HCT116 (cell line): ENCODE measurements at regions not wholly inside any gene's neighbourhood (a gene's known extent, or its start where the extent isn't known, plus 50 kb on each side); places are given as distances from the start of the nearest gene placed in this dataset.
"Not testable (repeated sequence)": the region's sequence is repeated elsewhere in the genome, so short reads cannot be mapped to it uniquely, and the experiment has no call there.

Source experiments
- ATAC-seq: fragments of 200-7000 bp; cut with Tn5 transposase; 2 replicates; pipeline ENCODE4 v1.9.1; 2020; ENCODE audit warnings: mild to moderate bottlenecking, moderate library complexity
- BruUV-seq: library from RNA; stranded (reverse); fragments of 400-500 nt; replicated peaks from 2 replicates; lab custom pipeline; 2021; lab: Mats Ljungman, UMichigan
- CTCF ChIA-PET: fragments of 300-600 bp; sonication (Branson Sonifier 250); formaldehyde crosslinking; loops from one replicate; lab custom pipeline; 2021; ENCODE audit warnings: antibody characterized with exemption; lab: Charles Lee
- POLR2A ChIA-PET: fragments of 300-600, 350-600 bp; sonication (Branson Sonifier 250); formaldehyde crosslinking; loops from one replicate; lab custom pipeline; 2021; ENCODE audit warnings: antibody characterized with exemption; lab: Charles Lee
- RAD21 ChIA-PET, 2 experiments: fragments of 300-600 bp; sonication (Branson Sonifier 250); formaldehyde crosslinking; loops; one replicate each; lab custom pipeline; 2023; ENCODE audit warnings: low total read pairs in 2 of 2; ENCODE audit not compliant: uncharacterized antibody in 2 of 2, unreplicated experiment in 2 of 2, low non-redundant PET in 1 of 2; lab: Charles Lee
- DNase-seq: peaks from one replicate; pipeline ENCODE4 v3.0.0-alpha.2; 2010; ENCODE audit warnings: low read depth, low spot score
- H2AFZ ChIP-seq: fragments of 200-600 bp; shearing (Covaris generic), sonication (generic); 2 replicates; pipeline ENCODE4 v1.6.1; 2017; ENCODE audit warnings: low read depth, mixed run types, mixed read lengths, antibody characterized with exemption, low read length; ENCODE audit not compliant: poor library complexity, severe bottlenecking
- H3K27ac ChIP-seq: 2 replicates; pipeline ENCODE4 v1.5.1; 2012; ENCODE audit warnings: low read depth, low read length
- H3K27me3 ChIP-seq: fragments of 200-600 bp; sonication (generic); 2 replicates; pipeline ENCODE4 v1.6.1; 2016; ENCODE audit warnings: mixed run types, low read length, mixed read lengths; ENCODE audit not compliant: insufficient read depth
- H3K36me3 ChIP-seq, 2 experiments: fragments of 200-500 bp in 1 of 2; fragments of 200-600 bp in 1 of 2; sonication (Bioruptor generic) in 1 of 2; sonication (generic) in 1 of 2; 2 replicates each; pipeline versions ENCODE4 v1.5.1 to v1.6.1; 2014 to 2016; ENCODE audit warnings: low read length in 2 of 2, inconsistent platforms in 1 of 2, mixed read lengths in 1 of 2, mixed run types in 1 of 2; ENCODE audit not compliant: insufficient read depth in 2 of 2, control insufficient read depth in 1 of 2
- H3K4me1 ChIP-seq, 2 experiments: fragments of 200-600 bp in 1 of 2; sonication (generic) in 1 of 2; 2 replicates each; pipeline versions ENCODE4 v1.5.1 to v1.6.1; 2012 to 2017; ENCODE audit warnings: low read length in 2 of 2, inconsistent platforms in 1 of 2, mild to moderate bottlenecking in 1 of 2, mixed read lengths in 1 of 2, mixed run types in 1 of 2, moderate library complexity in 1 of 2; ENCODE audit not compliant: insufficient read depth in 2 of 2, control insufficient read depth in 1 of 2
- H3K4me2 ChIP-seq: fragments of 200-600 bp; sonication (generic); 2 replicates; pipeline ENCODE4 v1.6.1; 2017; ENCODE audit warnings: mixed run types, low read length, mixed read lengths
- H3K4me3 ChIP-seq, 2 experiments: fragments of 200-600 bp in 1 of 2; sonication (generic) in 1 of 2; replicated peaks in 1 of 2; 2 replicates each; pipeline ENCODE4 v1.5.1; 2011 to 2016; ENCODE audit warnings: low read length in 2 of 2, control low read depth in 1 of 2, low read depth in 1 of 2, mild to moderate bottlenecking in 1 of 2, mixed read lengths in 1 of 2, mixed run types in 1 of 2
- H3K79me2 ChIP-seq: fragments of 200-600 bp; sonication (generic); 2 replicates; pipeline ENCODE4 v1.6.1; 2017; ENCODE audit warnings: mild to moderate bottlenecking, mixed run types, low read length, moderate library complexity, mixed read lengths; ENCODE audit not compliant: insufficient read depth
- H3K9ac ChIP-seq: fragments of 200-600 bp; sonication (generic); 2 replicates; pipeline ENCODE4 v1.6.1; 2016; ENCODE audit warnings: low read length, mixed read lengths
- H3K9me2 ChIP-seq: fragments of 200-600 bp; sonication (generic), shearing (Covaris generic); 2 replicates; pipeline ENCODE4 v1.6.1; 2017; ENCODE audit warnings: mixed run types, mild to moderate bottlenecking, moderate library complexity; ENCODE audit not compliant: insufficient read depth
- H3K9me3 ChIP-seq, 2 experiments: fragments of 200-500 bp in 1 of 2; fragments of 200-600 bp in 1 of 2; sonication (Bioruptor generic) in 1 of 2; sonication (generic) in 1 of 2; 2 replicates each; pipeline ENCODE4 v1.6.1; 2014 to 2017; ENCODE audit warnings: low read length in 2 of 2, mixed read lengths in 2 of 2, inconsistent platforms in 1 of 2, low read depth in 1 of 2, mild to moderate bottlenecking in 1 of 2, mixed run types in 1 of 2, moderate library complexity in 1 of 2; ENCODE audit not compliant: control insufficient read depth in 1 of 2, insufficient read depth in 1 of 2
- H4K20me1 ChIP-seq: fragments of 200-600 bp; sonication (generic), shearing (Covaris generic); 2 replicates; pipeline ENCODE4 v1.6.1; 2017; ENCODE audit warnings: mixed run types, mild to moderate bottlenecking, moderate library complexity; ENCODE audit not compliant: insufficient read depth
- ATF3 ChIP-seq: IDR thresholded peaks from 2 replicates; pipeline ENCODE4 v1.6.1; 2012
- CBX3 ChIP-seq: IDR thresholded peaks from 2 replicates; pipeline ENCODE4 v1.6.1; 2012; ENCODE audit warnings: low read depth
- CEBPB ChIP-seq: IDR thresholded peaks from 2 replicates; pipeline ENCODE4 v1.6.1; 2012; ENCODE audit warnings: low read depth
- ELF1 ChIP-seq: IDR thresholded peaks from 2 replicates; pipeline ENCODE4 v1.6.1; 2012; ENCODE audit warnings: low read depth, borderline replicate concordance
- EZH2 ChIP-seq: fragments of 200-600 bp; sonication (generic); IDR thresholded peaks from 2 replicates; pipeline ENCODE4 v1.6.1; 2017; ENCODE audit warnings: antibody characterized with exemption, mixed run types
- EZH2phosphoT487 ChIP-seq: fragments of 200-600 bp; IDR thresholded peaks from 2 replicates; pipeline ENCODE4 v1.6.1; 2018; ENCODE audit warnings: antibody characterized with exemption, borderline replicate concordance
- FOSL1 ChIP-seq: IDR thresholded peaks from 2 replicates; pipeline ENCODE4 v1.6.1; 2012; ENCODE audit warnings: low read depth
- JUND ChIP-seq: IDR thresholded peaks from 2 replicates; pipeline ENCODE4 v1.6.1; 2012
- POLR2A ChIP-seq: IDR thresholded peaks from 2 replicates; pipeline ENCODE4 v1.7.0; 2011; ENCODE audit warnings: borderline replicate concordance; ENCODE audit not compliant: insufficient read depth, insufficient read length; ENCODE audit errors: extremely low read depth
- POLR2AphosphoS5 ChIP-seq: IDR thresholded peaks from 2 replicates; pipeline ENCODE4 v1.6.1; 2011; ENCODE audit warnings: mild to moderate bottlenecking, low read depth, low read length, moderate library complexity
- RAD21 ChIP-seq: IDR thresholded peaks from 2 replicates; pipeline ENCODE4 v1.6.1; 2012; ENCODE audit warnings: low read depth, mild to moderate bottlenecking
- SIN3A ChIP-seq: IDR thresholded peaks from 2 replicates; pipeline ENCODE4 v1.6.1; 2012; ENCODE audit warnings: low read depth
- SP1 ChIP-seq: IDR thresholded peaks from 2 replicates; pipeline ENCODE4 v1.6.1; 2012; ENCODE audit warnings: low read depth
- SRF ChIP-seq: IDR thresholded peaks from 2 replicates; pipeline ENCODE4 v1.6.1; 2012; ENCODE audit warnings: low read depth
- YY1 ChIP-seq: IDR thresholded peaks from 2 replicates; pipeline ENCODE4 v1.6.1; 2011; ENCODE audit warnings: low read length, low read depth, moderate library complexity, mild to moderate bottlenecking; ENCODE audit not compliant: insufficient replicate concordance; ENCODE audit errors: extremely low read depth
- ZBTB33 ChIP-seq: IDR thresholded peaks from 2 replicates; pipeline ENCODE4 v1.6.1; 2011; ENCODE audit warnings: mild to moderate bottlenecking, low read length, moderate library complexity; ENCODE audit not compliant: insufficient replicate concordance; ENCODE audit errors: extremely low read depth
- ZFX ChIP-seq: fragments of 450-650 bp; IDR thresholded peaks from 2 replicates; pipeline ENCODE4 v1.6.1; 2017
- ZNF274 ChIP-seq: fragments of 200-500 bp; sonication (Bioruptor generic); IDR thresholded peaks from 2 replicates; pipeline ENCODE4 v1.6.1; 2014; ENCODE audit warnings: mild to moderate bottlenecking, low read depth, low read length, inconsistent platforms
- intact Hi-C: fragments of 100-400 bp; cut with micrococcal nuclease; formaldehyde crosslinking; loops from 2 replicates; pipeline ENCODE4 v1.10.0; 2022
- TF ChIP-seq, protein P1 (sequence below), 3 experiments: fragments of 200-600 bp in 1 of 3; sonication (generic) in 1 of 3; IDR thresholded peaks in 2 of 3; conservative IDR thresholded peaks in 1 of 3; 2 replicates each; pipeline ENCODE4 v1.5.1; 2012 to 2017; ENCODE audit warnings: low read depth in 2 of 3, low read length in 2 of 3, antibody characterized with exemption in 1 of 3, borderline replicate concordance in 1 of 3, control low read depth in 1 of 3, mild to moderate bottlenecking in 1 of 3, mixed read lengths in 1 of 3, mixed run types in 1 of 3, moderate library complexity in 1 of 3; ENCODE audit not compliant: insufficient read depth in 1 of 3
- TF ChIP-seq, protein P2 (sequence below): IDR thresholded peaks from 2 replicates; pipeline ENCODE4 v1.6.1; 2012

DNA sequence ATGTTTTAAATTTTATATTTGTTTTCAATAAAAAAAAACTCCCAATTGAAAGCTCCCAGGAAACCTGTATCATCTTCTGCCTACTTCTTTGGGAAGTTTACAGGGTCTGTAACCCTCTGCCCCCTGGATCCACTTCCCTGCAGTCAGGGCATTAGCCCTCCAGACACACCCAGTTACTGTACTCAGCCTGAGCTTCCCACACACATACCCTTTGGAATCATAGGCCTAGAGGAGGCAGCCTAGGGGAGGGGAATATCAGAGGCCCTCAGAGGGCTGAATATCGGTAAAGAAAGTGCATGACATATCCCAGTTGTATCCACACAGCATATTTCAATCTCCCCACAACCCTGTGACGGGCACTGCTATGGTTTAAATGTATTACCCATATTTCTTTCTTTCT, 56.2 kb upstream of the TFPI start:
- H3K9me2 ChIP-seq, ATAC-seq, CTCF ChIA-PET, intact Hi-C loops, H3K4me2 ChIP-seq, H2AFZ ChIP-seq, H3K9ac ChIP-seq, H3K27ac ChIP-seq, H3K36me3 ChIP-seq, H3K9me3 ChIP-seq, H3K4me3 ChIP-seq, POLR2A ChIA-PET, H3K79me2 ChIP-seq, BruUV-seq, H3K4me1 ChIP-seq, H3K27me3 ChIP-seq, H4K20me1 ChIP-seq, DNase-seq, RAD21 ChIA-PET: not testable (repeated sequence)

DNA sequence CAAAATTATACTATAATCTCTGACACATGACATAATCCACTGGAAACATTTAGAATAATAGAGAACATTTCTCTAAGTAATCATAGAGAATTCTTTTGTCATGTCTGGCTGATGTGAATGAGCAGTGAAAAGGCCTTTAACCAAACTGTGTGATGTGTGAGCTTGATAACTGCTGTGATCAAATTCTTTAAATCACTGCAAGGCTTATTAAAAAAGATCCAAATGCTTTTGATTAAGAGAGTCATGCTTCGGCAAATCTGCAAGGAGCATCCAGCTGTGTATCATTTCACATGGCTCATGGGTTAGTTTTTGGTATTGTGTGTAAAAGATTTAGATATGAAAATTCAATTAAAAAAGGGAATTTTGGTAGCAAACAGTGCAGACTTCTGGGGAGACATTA, 58.6 kb upstream of the TFPI start:
- Histone ChIP-seq H4K20me1 (no peaks in the 10 kb centered on the region), H3K4me3 (no peak overlapping the region), H3K27ac (no peak overlapping the region), H3K79me2 (no peaks in the 10 kb centered on the region), H3K9me3 (no peaks in the 10 kb centered on the region), H3K4me2 (no peak overlapping the region), H3K9me2 (no peaks in the 10 kb centered on the region), H3K9ac (no peak overlapping the region), H3K27me3 (no peaks in the 10 kb centered on the region), H2AFZ (no peak overlapping the region), H3K4me1 (no peaks in the 10 kb centered on the region), H3K36me3 (no peaks in the 10 kb centered on the region)
- no peak for ATAC-seq
- ChIA-PET POLR2A (no interaction called here), CTCF (interaction anchor here (0.5 kb wide), 1 partner anchor 14 kb away, joined by 3 read pairs; no protein-coding TSS in a partner anchor), RAD21 (no interaction called here)
- intact Hi-C loops, result no loop called here
- no peak for TF ChIP-seq SRF
- TF ChIP-seq ZNF274, result no peak
- TF ChIP-seq JUND, result no peak
- no peak for TF ChIP-seq CEBPB
- no peak for TF ChIP-seq EZH2
- TF ChIP-seq CBX3, result no peak
- no peak for TF ChIP-seq RAD21
- TF ChIP-seq ZBTB33, result no peak
- TF ChIP-seq FOSL1, result no peak
- no peak for TF ChIP-seq POLR2A
- TF ChIP-seq ATF3, result no peak
- no peak for TF ChIP-seq SP1
- TF ChIP-seq ELF1, result no peak
- no peak for TF ChIP-seq EZH2phosphoT487
- no peak for TF ChIP-seq ZFX
- no peak for TF ChIP-seq YY1
- TF ChIP-seq, protein P1, sequence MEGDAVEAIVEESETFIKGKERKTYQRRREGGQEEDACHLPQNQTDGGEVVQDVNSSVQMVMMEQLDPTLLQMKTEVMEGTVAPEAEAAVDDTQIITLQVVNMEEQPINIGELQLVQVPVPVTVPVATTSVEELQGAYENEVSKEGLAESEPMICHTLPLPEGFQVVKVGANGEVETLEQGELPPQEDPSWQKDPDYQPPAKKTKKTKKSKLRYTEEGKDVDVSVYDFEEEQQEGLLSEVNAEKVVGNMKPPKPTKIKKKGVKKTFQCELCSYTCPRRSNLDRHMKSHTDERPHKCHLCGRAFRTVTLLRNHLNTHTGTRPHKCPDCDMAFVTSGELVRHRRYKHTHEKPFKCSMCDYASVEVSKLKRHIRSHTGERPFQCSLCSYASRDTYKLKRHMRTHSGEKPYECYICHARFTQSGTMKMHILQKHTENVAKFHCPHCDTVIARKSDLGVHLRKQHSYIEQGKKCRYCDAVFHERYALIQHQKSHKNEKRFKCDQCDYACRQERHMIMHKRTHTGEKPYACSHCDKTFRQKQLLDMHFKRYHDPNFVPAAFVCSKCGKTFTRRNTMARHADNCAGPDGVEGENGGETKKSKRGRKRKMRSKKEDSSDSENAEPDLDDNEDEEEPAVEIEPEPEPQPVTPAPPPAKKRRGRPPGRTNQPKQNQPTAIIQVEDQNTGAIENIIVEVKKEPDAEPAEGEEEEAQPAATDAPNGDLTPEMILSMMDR (IDR thresholded peaks at IDR 0.05 in 2 of 3, conservative IDR thresholded peaks at IDR 0.05 in 1 of 3; ENCODE audit: borderline replicate concordance in 1 of 3, insufficient read depth in 1 of 3, low read depth in 2 of 3, low read length in 2 of 3), result no peak
- no peak for TF ChIP-seq POLR2AphosphoS5
- TF ChIP-seq SIN3A, result no peak
- TF ChIP-seq, protein P2, sequence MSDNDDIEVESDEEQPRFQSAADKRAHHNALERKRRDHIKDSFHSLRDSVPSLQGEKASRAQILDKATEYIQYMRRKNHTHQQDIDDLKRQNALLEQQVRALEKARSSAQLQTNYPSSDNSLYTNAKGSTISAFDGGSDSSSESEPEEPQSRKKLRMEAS, result no peak
- BruUV-seq, result no TSS peak
- DNase-seq, result no peak
